ENCODE measurements at regions not wholly inside any gene's neighbourhood (a gene's known extent, or its start where the extent isn't known, plus 50 kb on each side); places are given as distances from the start of the nearest gene placed in this dataset.

DNA sequence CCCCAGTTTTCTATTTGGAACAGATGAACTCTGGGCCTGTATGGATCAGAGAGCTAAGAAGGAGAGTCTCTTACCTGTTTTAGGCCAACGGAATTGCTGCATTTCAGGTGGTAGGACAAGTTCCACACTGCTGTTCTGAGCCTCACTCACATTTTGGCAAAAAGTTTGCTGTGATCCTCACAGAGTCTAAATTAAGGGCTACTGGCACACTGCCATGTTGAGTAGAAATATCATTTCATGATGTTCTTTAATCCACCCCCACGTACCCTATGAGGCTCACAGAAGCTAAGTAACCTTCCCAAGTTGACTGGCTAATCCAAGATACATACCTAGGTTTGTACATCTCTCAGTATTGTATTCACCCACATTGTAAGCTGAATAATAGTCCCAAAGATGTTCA is 447.2 kb downstream of the INHBA start:
- 43 to 51% methylated on average over 2 of the region's 2 CpGs for WGBS, 2 donors
- Histone ChIP-seq H3K9me3 (no peaks in the 10 kb centered on the region), H3K4me1 (no peaks in the 10 kb centered on the region), H3K27me3 (no peaks in the 10 kb centered on the region), H3K27ac (no peak overlapping the region), H3K36me3 (ENCODE audit: low read depth, missing control alignments) (no peaks in the 10 kb centered on the region), H3K4me3 (no peak overlapping the region)
- peak; percentile 31 for DNase-seq
- intact Hi-C loops (cut with DNase I; ENCODE audit: low total_unique reads) = no loop called here
- TF ChIP-seq CTCF (IDR thresholded peaks at IDR 0.05) = no peak
- no peak for TF ChIP-seq POLR2A (IDR thresholded peaks at IDR 0.05)

- no peak overlapping the region for H3K4me3 ChIP-seq
- TF ChIP-seq CTCF (IDR thresholded peaks at IDR 0.05) (no peak), POLR2A (IDR thresholded peaks at IDR 0.05) (no peak)
- no peaks in the 10 kb centered on the region for H3K36me3 ChIP-seq (ENCODE audit: low read depth, missing control alignments)
- 75 to 93% methylated on average over 3 of the region's 3 CpGs for WGBS, 2 donors
- no peaks in the 10 kb centered on the region for H3K4me1 ChIP-seq
- H3K27me3 ChIP-seq = no peaks in the 10 kb centered on the region
- no peak for DNase-seq
- intact Hi-C loops (cut with DNase I; ENCODE audit: low total_unique reads) = no loop called here
- no peak overlapping the region for H3K27ac ChIP-seq
- no peaks in the 10 kb centered on the region for H3K9me3 ChIP-seq
Observed at GRCh38 chr7:41255113-41255512, 447.8 kb downstream of the INHBA start.

- no peaks in the 10 kb centered on the region for H3K4me1 ChIP-seq
- no peaks in the 10 kb centered on the region for H3K36me3 ChIP-seq (ENCODE audit: low read depth, missing control alignments)
- H3K27me3 ChIP-seq = no peaks in the 10 kb centered on the region
- no peak overlapping the region for H3K27ac ChIP-seq
- intact Hi-C loops (cut with DNase I; ENCODE audit: low total_unique reads) = no loop called here
- no peak for DNase-seq
- WGBS, 2 donors = 84 to 97% methylated on average over 6 of the region's 6 CpGs
- no peaks in the 10 kb centered on the region for H3K9me3 ChIP-seq
- H3K4me3 ChIP-seq = no peak overlapping the region
- TF ChIP-seq CTCF (IDR thresholded peaks at IDR 0.05) = no peak
- no peak for TF ChIP-seq POLR2A (IDR thresholded peaks at IDR 0.05)
Observed at GRCh38 chr7:41252957-41253356, 449.9 kb downstream of the INHBA start.

- Histone ChIP-seq H3K4me1 (no peaks in the 10 kb centered on the region), H3K36me3 (ENCODE audit: low read depth, missing control alignments) (no peaks in the 10 kb centered on the region), H3K4me3 (no peak overlapping the region), H3K27ac (no peak overlapping the region), H3K9me3 (no peaks in the 10 kb centered on the region), H3K27me3 (no peaks in the 10 kb centered on the region)
- no peak for TF ChIP-seq CTCF (IDR thresholded peaks at IDR 0.05)
- 70 to 87% methylated on average over 1 of the region's 1 CpG for WGBS, 2 donors
- DNase-seq = no peak
- intact Hi-C loops (cut with DNase I; ENCODE audit: low total_unique reads) = no loop called here
Observed at GRCh38 chr7:41252551-41252950, 450.3 kb downstream of the INHBA start.

DNA sequence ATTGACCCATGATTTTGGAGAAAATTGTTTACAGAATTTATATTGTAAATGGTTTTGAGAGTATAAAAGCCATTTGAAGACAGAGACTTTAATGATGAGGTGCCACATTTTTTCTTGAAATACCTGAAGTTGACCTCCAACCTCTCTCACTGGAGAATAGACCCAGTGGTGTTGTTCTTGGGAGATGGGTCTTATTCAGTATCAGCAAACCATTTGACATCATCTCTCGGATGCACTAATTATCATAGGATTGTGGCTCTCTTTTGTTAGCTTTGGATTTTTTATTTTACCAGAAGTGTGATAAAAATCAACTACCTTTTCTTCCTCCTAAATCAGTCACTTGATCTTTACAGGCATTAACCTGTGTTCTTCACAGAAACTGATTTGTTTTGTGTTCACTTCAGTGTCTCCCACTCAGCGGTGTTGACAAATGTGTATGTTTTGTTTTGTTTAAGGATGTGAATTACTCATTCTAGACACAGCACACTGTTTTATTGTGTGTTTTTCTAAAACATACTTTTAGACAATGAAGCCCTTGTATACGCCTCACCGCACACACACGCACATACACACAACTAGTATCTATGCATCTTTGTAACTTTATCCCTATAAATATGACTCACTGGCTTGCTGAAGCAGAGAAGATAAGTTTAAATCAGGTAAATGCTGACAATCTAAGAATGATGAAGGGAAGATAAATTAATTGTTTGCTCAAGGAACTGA is 455.6 kb downstream of the INHBA start:
- no peaks in the 10 kb centered on the region for H3K36me3 ChIP-seq (ENCODE audit: low read depth, missing control alignments)
- no peak overlapping the region for H3K27ac ChIP-seq
- 91 to 95% methylated on average over 5 of the region's 5 CpGs for WGBS, 2 donors
- intact Hi-C loops (cut with DNase I; ENCODE audit: low total_unique reads) = no loop called here
- H3K9me3 ChIP-seq = no peaks in the 10 kb centered on the region
- H3K27me3 ChIP-seq = no peaks in the 10 kb centered on the region
- no peak for TF ChIP-seq CTCF (IDR thresholded peaks at IDR 0.05)
- TF ChIP-seq POLR2A (IDR thresholded peaks at IDR 0.05) = no peak
- no peaks in the 10 kb centered on the region for H3K4me1 ChIP-seq
- H3K4me3 ChIP-seq = no peak overlapping the region
- DNase-seq = no peak
